Lower leg skin (tissue), 3 donors: ENCODE measurements at regions not wholly inside any gene's neighbourhood (a gene's known extent, or its start where the extent isn't known, plus 50 kb on each side); places are given as distances from the start of the nearest gene placed in this dataset.

Experiments
- CTCF ChIP-seq, 3 donors: fragments of 450-650 bp; IDR thresholded peaks; one replicate each; pipeline ENCODE4 v1.5.1; 2016; ENCODE audit warnings: antibody characterized with exemption in 3 of 3, mild to moderate bottlenecking in 3 of 3, moderate library complexity in 2 of 3
- POLR2A ChIP-seq, 2 donors: fragments of 450-650 bp; IDR thresholded peaks; one replicate each; pipeline ENCODE4 v1.6.1; 2016 to 2017; ENCODE audit warnings: antibody characterized with exemption in 2 of 2, mild to moderate bottlenecking in 1 of 2, moderate library complexity in 1 of 2

DNA sequence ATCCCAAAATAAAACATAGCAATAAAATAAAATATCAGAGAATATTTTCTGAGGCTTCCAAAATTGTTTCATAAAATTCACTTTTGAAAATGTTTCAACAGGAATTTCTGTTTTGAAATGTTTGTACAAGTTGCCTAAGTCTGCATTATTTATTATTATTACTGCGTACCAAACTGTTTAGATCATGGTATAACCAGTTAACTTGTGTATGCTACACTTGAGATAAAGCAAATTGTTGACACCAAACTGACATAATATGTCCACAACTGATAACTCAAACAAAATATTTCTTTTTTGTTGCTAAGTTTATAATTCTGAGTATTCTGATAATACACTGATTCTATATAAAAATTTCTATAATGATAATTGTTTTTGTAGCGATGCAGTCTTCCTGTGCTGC lies 531.8 kb upstream of the EYS start:
- TF ChIP-seq POLR2A (IDR thresholded peaks at IDR 0.05) (no peak), CTCF (IDR thresholded peaks at IDR 0.05) (no peak)
